ENCODE measurements at regions not wholly inside any gene's neighbourhood (a gene's known extent, or its start where the extent isn't known, plus 50 kb on each side); places are given as distances from the start of the nearest gene placed in this dataset.

DNA sequence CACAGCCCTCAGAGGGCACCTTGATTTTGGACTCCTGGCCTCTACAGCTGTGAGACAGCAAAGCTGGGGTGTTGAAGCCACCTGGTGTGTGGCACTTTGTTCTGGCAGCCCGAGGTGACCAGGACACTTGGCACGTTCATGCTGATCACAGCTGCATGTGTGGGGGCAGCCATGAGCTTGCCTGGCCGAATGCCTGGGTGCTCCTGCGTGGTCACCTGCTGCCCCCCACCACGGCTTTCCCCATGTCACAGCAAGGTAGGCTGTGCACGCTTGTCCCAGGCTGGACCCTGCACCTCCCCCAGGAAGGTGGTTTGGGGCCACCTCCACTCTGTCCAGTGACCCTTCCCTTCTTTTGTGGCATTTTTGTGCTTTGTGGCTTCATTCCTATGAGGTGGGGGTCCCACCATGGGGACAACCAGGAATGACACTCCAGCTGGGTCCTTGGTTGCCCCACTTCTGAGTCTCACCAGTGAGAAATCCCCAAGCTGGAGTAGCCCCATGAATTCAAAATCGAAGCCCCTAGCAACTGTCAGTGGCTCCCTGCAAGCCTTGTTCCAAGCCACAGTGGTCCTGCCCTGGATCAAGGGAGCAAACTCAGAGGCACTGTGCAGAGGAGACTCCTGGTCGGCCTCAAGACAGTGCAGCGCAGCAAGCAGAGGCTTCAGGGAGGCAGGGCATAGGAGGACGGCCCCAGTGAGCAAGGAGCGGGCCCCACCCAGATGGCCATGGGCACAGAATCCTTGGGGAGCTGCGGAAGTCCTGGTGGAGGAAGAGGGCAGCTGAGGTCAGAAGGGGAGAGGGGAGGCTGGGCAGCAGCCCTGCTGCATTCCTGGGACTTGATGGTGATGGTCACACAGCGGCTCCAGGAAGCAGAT is 121.4 kb upstream of the HS6ST1 start:
- peak in 2 of 4 donors; percentile 21 to 49 for DNase-seq
- ATAC-seq = no peak
- no peaks in the 10 kb centered on the region for H3K27me3 ChIP-seq
- peaks cover 9 to 10% of the 10 kb centered on the region in 2 donors for H3K4me1 ChIP-seq
- H3K36me3 ChIP-seq = no peaks in the 10 kb centered on the region
- TF ChIP-seq, protein P1, sequence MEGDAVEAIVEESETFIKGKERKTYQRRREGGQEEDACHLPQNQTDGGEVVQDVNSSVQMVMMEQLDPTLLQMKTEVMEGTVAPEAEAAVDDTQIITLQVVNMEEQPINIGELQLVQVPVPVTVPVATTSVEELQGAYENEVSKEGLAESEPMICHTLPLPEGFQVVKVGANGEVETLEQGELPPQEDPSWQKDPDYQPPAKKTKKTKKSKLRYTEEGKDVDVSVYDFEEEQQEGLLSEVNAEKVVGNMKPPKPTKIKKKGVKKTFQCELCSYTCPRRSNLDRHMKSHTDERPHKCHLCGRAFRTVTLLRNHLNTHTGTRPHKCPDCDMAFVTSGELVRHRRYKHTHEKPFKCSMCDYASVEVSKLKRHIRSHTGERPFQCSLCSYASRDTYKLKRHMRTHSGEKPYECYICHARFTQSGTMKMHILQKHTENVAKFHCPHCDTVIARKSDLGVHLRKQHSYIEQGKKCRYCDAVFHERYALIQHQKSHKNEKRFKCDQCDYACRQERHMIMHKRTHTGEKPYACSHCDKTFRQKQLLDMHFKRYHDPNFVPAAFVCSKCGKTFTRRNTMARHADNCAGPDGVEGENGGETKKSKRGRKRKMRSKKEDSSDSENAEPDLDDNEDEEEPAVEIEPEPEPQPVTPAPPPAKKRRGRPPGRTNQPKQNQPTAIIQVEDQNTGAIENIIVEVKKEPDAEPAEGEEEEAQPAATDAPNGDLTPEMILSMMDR (IDR thresholded peaks at IDR 0.05) = no peak
- no peak overlapping the region for H3K27ac ChIP-seq
- intact Hi-C loops (cut with DNase I) = no loop called here
- no peaks in the 10 kb centered on the region for H3K9me3 ChIP-seq
- H3K4me3 ChIP-seq = no peak overlapping the region

DNA sequence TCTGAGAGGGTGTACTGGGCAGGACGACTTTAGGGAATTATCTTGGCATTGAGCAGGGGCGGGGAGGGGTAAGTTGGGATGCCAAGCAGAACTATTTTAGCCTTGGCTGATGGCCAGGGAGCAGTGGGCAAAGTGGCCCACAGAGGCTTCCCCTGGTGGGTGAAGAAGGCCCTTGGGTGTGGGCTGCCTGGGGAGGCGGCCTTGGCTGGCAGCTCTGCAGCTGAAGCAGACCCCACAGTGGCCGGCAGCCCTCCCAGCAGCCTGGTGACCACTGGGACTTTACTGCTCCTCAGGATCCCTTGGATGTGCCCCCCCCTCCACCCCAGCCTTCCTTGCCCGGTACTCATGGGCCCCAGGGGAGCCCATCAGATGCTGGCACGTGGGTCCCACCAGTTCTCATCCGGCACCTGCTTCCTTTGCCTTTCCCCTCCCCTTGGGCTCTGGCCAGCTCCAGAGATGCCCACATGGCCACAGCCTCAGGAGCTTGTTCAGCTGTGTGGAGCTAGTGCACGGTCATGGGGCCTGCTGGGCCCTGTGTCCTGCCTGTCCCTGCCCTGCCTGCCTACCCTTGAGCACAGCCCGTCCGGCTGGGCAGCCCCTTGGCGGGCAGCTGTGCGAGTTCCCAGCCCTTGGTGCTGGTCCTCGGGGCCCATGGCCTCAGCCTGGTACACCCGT is 122.1 kb upstream of the HS6ST1 start:
- no peak overlapping the region for H3K27ac ChIP-seq
- intact Hi-C loops (cut with DNase I) = no loop called here
- H3K36me3 ChIP-seq = no peaks in the 10 kb centered on the region
- H3K27me3 ChIP-seq = no peaks in the 10 kb centered on the region
- peaks cover 10 to 14% of the 10 kb centered on the region in 2 donors for H3K4me1 ChIP-seq
- TF ChIP-seq, protein P1 (IDR thresholded peaks at IDR 0.05) = no peak
- H3K9me3 ChIP-seq = no peaks in the 10 kb centered on the region
- DNase-seq = peak in 2 of 4 donors; percentile 28 to 66
- no peak overlapping the region for H3K4me3 ChIP-seq
- no peak for ATAC-seq

DNA sequence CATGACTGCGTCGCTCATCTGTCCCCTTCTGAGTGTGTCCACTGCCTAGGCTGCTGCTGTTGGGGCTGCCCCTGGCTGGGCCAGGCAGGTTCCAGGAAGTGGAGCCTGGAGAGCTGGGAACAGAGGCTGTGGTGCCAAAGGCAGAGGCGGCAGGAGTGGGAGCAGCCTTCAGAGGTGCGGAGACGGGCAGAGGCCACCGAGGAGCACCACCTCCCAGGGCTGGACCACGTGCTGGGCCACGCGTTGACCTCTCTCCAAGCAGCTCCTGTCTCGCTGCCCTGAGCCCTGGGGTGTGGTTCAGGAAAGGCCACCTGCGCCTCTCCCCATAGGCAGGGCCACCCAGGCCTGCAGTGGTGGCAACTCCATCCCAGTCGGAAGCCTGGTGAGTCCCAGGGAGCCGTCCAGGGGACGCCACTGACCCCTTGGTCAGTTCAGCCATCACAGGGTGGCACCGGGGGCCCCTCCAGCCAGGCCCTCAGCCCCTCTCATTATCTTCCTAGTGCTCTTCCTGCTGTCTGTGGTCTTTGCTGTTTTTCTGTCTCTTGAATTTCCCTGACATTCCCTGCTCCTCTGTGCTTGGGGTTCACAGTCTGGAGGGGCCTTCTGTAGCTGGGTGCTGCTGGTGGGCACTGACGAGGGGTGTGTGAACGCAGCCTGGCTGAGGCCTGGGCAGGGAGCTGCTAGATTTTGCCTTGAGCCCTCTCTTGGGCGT is 122.8 kb upstream of the HS6ST1 start:
- DNase-seq (peak in 2 of 4 donors; percentile 27 to 72), ATAC-seq (no peak)
- no peak overlapping the region for H3K27ac ChIP-seq
- H3K27me3 ChIP-seq = no peaks in the 10 kb centered on the region
- peaks cover 10 to 14% of the 10 kb centered on the region in 2 donors for H3K4me1 ChIP-seq
- no peak overlapping the region for H3K4me3 ChIP-seq
- H3K9me3 ChIP-seq = no peaks in the 10 kb centered on the region
- H3K36me3 ChIP-seq = no peaks in the 10 kb centered on the region
- intact Hi-C loops (cut with DNase I) = no loop called here
- TF ChIP-seq, protein P1 (IDR thresholded peaks at IDR 0.05) = no peak

DNA sequence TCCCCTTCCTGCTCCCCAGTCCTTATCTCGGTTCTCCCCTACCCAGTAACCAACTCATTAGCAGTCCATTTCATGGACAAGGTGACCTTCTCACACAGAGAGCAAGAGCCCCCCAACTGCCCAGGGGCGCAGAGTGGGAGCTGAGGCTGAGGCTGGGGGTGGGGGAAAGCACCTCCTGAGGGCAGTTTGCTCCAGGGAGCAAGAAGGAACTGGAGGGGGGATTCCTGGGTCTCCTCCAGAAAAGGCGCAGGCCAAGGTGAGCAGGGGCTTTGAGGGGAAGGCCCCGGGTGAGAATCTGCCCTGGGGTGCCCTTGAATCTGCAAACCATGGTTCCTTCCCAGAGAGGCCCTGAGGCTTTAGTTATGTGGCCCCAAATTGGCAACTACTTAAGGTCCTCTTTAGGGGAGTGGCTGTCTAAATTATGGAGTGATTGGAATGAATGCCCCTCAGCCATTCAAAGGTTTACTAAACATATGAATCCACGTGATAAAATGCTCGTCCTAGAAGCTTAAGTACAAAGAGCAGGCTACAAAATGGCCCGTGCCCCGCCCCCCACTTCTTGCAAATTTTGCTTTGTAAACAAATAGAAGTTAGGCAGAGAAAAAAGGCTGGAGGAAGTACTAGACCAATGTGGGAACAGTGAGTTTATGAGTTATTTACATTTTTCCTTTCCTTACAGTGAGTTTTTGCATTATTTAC is 123.5 kb upstream of the HS6ST1 start:
- peak overlapping the region in 1 of 2 donors; percentile 10 for H3K27ac ChIP-seq
- H3K4me3 ChIP-seq = no peak overlapping the region
- DNase-seq = peak; percentile 61 to 80 (median 66)
- intact Hi-C loops (cut with DNase I) = no loop called here
- H3K27me3 ChIP-seq = no peaks in the 10 kb centered on the region
- peak; percentile 74 for ATAC-seq
- no peaks in the 10 kb centered on the region for H3K9me3 ChIP-seq
- H3K36me3 ChIP-seq = no peaks in the 10 kb centered on the region
- H3K4me1 ChIP-seq = peaks cover 10 to 14% of the 10 kb centered on the region in 2 donors
- TF ChIP-seq, protein P1 (IDR thresholded peaks at IDR 0.05) = no peak
